Ovary (tissue), 7 donors: ENCODE measurements at regions not wholly inside any gene's neighbourhood (a gene's known extent, or its start where the extent isn't known, plus 50 kb on each side); places are given as distances from the start of the nearest gene placed in this dataset.

Experiments used
- DNase-seq, 5 donors: peaks; one replicate each; pipeline ENCODE4 v3.0.0-alpha.2; 2019 to 2020
- H3K27ac ChIP-seq, 2 donors: fragments of 200-600 bp; one replicate each; pipeline versions ENCODE4 v1.5.1 to v1.8.0; 2019 to 2022
- H3K27me3 ChIP-seq: fragments of 200-600 bp; one replicate; pipeline ENCODE4 v1.8.0; 2022
- H3K36me3 ChIP-seq: fragments of 200-600 bp; sonication (generic); one replicate; pipeline ENCODE4 v1.5.1; 2019
- H3K4me1 ChIP-seq: one replicate; pipeline ENCODE4 v1.8.1; 2013; ENCODE audit warnings: mild to moderate bottlenecking, moderate library complexity; ENCODE audit not compliant: insufficient read depth
- H3K4me3 ChIP-seq: fragments of 200-600 bp; sonication (generic); one replicate; pipeline ENCODE4 v1.5.1; 2017
- H3K9me3 ChIP-seq, 2 donors: fragments of 200-600 bp in 1 of 2; sonication (generic) in 1 of 2; one replicate each; pipeline versions ENCODE4 v1.5.1 to v1.8.1; 2013 to 2019; ENCODE audit warnings: mild to moderate bottlenecking in 1 of 2, moderate library complexity in 1 of 2
- CTCF ChIP-seq, 3 donors: fragments of 450-650 bp in 2 of 3; fragments of 200-600 bp in 1 of 3; IDR thresholded peaks; one replicate each; pipeline versions ENCODE4 v1.5.1 to v1.8.0; 2016 to 2022; ENCODE audit warnings: antibody characterized with exemption in 3 of 3, mild to moderate bottlenecking in 1 of 3
- EP300 ChIP-seq: sonication (generic); formaldehyde crosslinking; IDR thresholded peaks from one replicate; pipeline ENCODE4 v1.6.1; 2017; ENCODE audit warnings: antibody characterized with exemption
- POLR2A ChIP-seq: fragments of 450-650 bp; IDR thresholded peaks from one replicate; pipeline ENCODE4 v1.6.1; 2017; ENCODE audit warnings: antibody characterized with exemption, mild to moderate bottlenecking, moderate library complexity
- WGBS, 3 donors: extraction: QIAGEN DNeasy Blood & Tissue Kit in 1 of 3; methylation state at CpG; one replicate each; pipeline versions ENCODE4 v1.1.5 to v1.1.7; 2013 to 2017; 5-methylcytosine and 5-hydroxymethylcytosine counted together
- intact Hi-C, 4 donors: fragments of 100-400 bp; cut with DNase I; formaldehyde crosslinking; loops; one replicate each; pipeline versions ENCODE4 v1.11.0 to v1.15.1; 2022 to 2023
- donor health status: DM: no; HTN: no; CAD: no; lungs with moderate emphysema.
- donor health status: DM: no; HTN: no; CAD: no.
- donor health status: Bipolar disorder and iron deficiency.
- donor health status: DM: no; HTN: no; CAD: no.
- donor health status: DM: yes; HTN: yes; CAD: no.

GRCh38 chr6:16947375-16948015 is 154.4 kb upstream of the STMND1 start:
- whole genome bisulfite sequencing, 3 donors, result 15 to 30% (median 19%) methylated on average over 4 of the region's 4 CpGs
- Histone ChIP-seq H3K4me1 (no peaks in the 10 kb centered on the region), H3K36me3 (no peaks in the 10 kb centered on the region), H3K9me3 (no peaks in the 10 kb centered on the region), H3K27ac (no peak overlapping the region), H3K4me3 (no peak overlapping the region), H3K27me3 (no peaks in the 10 kb centered on the region)
- TF ChIP-seq EP300 (no peak), CTCF (IDR thresholded peaks at IDR 0.05) (no peak), POLR2A (no peak)
- DNase-seq, result no peak
- intact Hi-C loops, result no loop called here

DNA sequence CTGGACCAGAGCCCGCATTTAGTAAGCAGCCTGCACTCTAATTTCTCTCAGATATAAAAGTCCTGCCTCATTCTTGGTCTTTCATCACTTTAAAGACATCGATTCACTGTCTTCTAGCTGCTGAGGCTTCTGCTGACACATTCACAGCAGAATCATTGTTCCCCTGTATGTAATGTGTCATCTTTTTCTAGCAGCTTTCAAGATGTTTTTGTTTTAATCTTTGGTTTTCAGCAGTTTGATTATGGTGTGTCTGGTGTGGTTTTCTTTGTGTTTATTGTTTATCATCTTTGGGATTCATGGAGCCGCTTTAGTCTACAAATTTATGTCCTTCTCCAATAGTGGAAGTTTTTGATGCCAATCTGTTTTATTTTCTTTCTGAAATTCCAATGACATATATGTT is 157.3 kb upstream of the STMND1 start:
- H3K36me3 ChIP-seq, result no peaks in the 10 kb centered on the region
- intact Hi-C loops, result no loop called here
- no peak for DNase-seq
- H3K4me3 ChIP-seq, result no peak overlapping the region
- TF ChIP-seq POLR2A (no peak), EP300 (no peak), CTCF (IDR thresholded peaks at IDR 0.05) (no peak)
- H3K27me3 ChIP-seq, result no peaks in the 10 kb centered on the region
- WGBS, 3 donors, result 87 to 94% (median 93%) methylated on average over 3 of the region's 3 CpGs
- no peaks in the 10 kb centered on the region for H3K9me3 ChIP-seq
- H3K4me1 ChIP-seq, result no peaks in the 10 kb centered on the region
- H3K27ac ChIP-seq, result no peak overlapping the region

DNA sequence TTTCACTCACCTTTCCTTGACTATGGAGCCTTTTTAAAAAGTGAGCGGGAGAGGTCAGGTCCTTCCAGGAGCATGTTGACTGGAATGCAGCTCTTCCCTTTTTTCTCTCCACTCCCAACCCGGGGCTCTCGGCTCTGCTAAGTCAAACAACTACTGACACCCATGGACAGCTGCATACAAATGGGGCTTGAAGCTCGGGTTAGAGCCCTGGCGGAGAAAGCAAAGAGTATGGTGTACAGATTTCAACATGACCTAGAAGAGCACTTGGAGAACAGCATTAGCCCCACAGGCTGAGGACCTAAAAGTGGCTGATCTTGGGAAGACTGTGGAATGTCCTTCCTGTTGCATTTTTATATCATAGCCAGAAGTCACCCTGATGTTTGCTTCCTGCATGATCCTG is 162.0 kb upstream of the STMND1 start:
- WGBS, 3 donors, result 66 to 80% (median 68%) methylated on average over 5 of the region's 5 CpGs
- H3K36me3 ChIP-seq, result no peaks in the 10 kb centered on the region
- no peak overlapping the region for H3K27ac ChIP-seq
- H3K4me3 ChIP-seq, result no peak overlapping the region
- H3K9me3 ChIP-seq, result no peaks in the 10 kb centered on the region
- intact Hi-C loops, result no loop called here
- TF ChIP-seq POLR2A, result no peak
- no peak for TF ChIP-seq EP300
- TF ChIP-seq CTCF (IDR thresholded peaks at IDR 0.05), result no peak
- DNase-seq, result no peak
- no peaks in the 10 kb centered on the region for H3K4me1 ChIP-seq
- H3K27me3 ChIP-seq, result no peaks in the 10 kb centered on the region

DNA sequence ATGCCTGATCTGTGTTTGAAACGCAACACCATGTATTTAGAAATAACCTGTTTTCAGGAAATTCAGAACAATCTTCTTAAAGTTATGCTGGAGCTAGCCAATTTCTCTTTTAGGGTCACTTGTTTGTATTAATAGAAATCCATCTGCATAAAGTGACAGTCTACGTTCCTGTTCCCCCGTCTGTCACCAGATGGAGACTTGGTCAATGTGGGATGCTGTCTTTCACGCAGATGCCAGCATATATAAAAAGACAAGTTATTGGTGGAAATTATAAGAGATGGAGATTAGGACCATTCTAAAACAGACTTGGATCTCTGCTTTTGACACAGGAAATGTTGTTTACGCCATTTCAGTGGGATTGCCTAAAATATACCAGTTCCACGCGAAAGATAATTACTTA is 162.5 kb upstream of the STMND1 start:
- WGBS, 3 donors, result 74 to 83% (median 76%) methylated on average over 7 of the region's 7 CpGs
- no peaks in the 10 kb centered on the region for H3K27me3 ChIP-seq
- no peaks in the 10 kb centered on the region for H3K4me1 ChIP-seq
- TF ChIP-seq CTCF (IDR thresholded peaks at IDR 0.05), result no peak
- no peak for TF ChIP-seq POLR2A
- TF ChIP-seq EP300, result no peak
- no peaks in the 10 kb centered on the region for H3K36me3 ChIP-seq
- H3K4me3 ChIP-seq, result no peak overlapping the region
- H3K27ac ChIP-seq, result no peak overlapping the region
- H3K9me3 ChIP-seq, result no peaks in the 10 kb centered on the region
- intact Hi-C loops, result no loop called here
- DNase-seq, result no peak
